ENCODE measurements at regions not wholly inside any gene's neighbourhood (a gene's known extent, or its start where the extent isn't known, plus 50 kb on each side); places are given as distances from the start of the nearest gene placed in this dataset.
"Not testable (repeated sequence)": the region's sequence is repeated elsewhere in the genome, so short reads cannot be mapped to it uniquely, and the experiment has no call there.

DNA sequence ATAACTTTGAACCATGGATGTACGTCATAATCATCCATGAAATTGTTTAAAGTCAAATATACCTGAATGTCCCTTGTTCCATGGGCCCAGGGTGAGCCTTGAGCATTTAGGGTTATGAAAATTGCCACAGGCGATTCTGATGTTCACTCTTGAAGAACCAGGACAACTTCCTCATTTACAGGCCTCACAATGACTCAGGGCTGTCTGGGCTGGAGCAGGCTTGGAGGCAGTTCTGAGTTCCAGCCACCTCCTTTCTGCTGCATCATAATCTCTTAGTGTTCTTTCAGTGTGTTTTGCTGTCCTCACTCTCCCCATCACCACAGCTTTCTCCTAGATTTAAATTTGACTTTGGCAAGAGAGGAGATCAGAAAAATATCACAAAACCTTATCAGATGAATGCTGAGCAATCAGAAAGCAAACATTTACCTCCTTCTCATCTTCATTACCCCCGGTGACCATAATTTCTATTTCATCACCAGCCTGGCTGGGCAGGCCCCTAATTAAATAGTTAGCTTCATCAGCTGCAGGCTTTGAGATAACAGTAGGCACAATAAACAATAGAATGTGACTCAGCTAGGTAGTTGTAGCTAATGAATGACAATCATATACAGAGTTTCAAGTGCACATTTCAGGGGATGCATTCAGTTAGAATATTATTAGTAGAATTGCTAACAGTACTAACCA lies 571.0 kb downstream of the SH2D4B start:
- no peak for DNase-seq (ENCODE audit: low read depth)

- no peak for DNase-seq (ENCODE audit: low read depth)
Observed at GRCh38 chr10:81109200-81109752, 571.6 kb downstream of the SH2D4B start.

DNA sequence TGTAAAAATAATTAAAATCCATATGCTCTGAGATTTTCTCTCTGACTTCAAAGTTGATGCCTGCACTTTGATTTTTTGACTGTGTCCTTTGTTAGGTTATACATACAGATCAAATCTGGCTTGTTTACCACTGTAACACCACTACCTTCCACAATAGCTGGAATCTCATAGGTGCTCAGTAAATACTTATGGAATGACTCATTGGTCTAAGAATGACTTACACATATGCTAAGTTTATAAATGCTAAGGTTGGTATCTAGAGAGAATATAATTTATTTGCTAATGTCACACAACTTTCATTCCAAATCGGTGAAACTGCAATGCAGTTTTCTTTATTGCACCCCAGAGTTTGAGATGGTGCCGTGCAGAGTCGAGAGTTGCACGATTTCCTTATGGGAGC lies 578.5 kb downstream of the SH2D4B start:
- DNase-seq (ENCODE audit: low read depth): no peak

DNA sequence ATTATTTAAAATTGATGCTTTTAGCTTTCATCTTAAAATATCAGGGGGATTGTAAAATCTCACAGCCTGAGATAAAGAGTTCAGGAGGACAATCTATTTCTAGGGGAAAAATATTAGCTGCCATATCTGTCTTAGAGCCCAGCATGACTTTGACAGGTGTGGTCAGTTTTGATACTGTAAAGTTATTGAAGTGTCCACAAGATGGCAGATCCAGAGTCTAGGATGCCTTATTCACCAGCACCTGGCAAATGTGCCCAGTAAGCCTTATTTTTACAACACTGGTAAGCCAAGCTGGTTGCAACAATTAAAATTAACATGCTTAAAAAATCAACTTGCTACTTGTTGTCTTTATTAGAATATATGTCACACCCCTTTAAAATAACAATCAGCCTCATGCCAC lies 579.3 kb downstream of the SH2D4B start:
- no peak for DNase-seq (ENCODE audit: low read depth)

DNA sequence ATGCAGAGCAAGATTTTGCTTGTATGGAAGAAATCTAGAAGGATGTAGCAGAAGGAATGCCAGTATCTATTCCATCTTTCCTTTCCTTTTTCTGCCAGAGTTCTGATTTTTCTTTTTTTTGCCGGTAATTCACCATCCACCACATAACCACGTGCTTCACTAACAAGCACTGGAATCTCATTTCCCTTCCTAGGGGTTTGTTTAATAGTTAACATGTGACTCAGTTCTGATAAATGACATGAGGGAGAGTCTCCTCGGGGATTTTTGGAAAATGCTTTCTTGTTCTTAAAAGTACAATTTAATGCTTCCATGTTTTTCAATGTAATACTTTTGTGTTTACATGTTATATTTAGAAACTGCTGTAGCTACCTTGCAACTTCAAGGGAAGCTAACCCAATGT lies 590.2 kb downstream of the SH2D4B start:
- no peak for DNase-seq (ENCODE audit: low read depth)

DNA sequence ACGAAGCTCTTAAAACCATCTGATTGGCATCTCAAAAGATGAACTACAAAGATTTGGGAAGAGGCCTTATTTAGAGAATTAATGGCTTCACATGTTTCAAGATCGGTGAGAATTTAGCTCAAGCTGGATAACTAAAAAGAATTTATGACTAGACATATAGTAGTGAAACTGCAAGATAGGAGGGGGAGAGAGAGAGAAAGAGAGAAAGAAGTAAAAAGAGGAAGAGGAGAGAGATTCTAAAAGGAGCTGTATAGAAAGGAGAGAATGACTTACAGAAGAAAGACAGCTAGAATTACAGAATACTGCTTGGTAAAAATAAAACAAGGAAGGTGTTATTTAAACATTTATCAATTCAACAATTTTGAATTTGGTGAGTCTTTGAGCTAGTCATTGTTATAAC lies 592.3 kb downstream of the SH2D4B start:
- no peak for DNase-seq (ENCODE audit: low read depth)

- DNase-seq (ENCODE audit: low read depth): no peak
Observed at GRCh38 chr10:81135851-81136250, 598.1 kb downstream of the SH2D4B start.

- DNase-seq (ENCODE audit: low read depth): no peak
Observed at GRCh38 chr10:81136261-81136660, 598.6 kb downstream of the SH2D4B start.

- no peak for DNase-seq (ENCODE audit: low read depth)
Observed at GRCh38 chr10:81145975-81146374, 608.3 kb downstream of the SH2D4B start.

GRCh38 chr10:81146436-81146835 lies 608.7 kb downstream of the SH2D4B start:
- no peak for DNase-seq (ENCODE audit: low read depth)

DNA sequence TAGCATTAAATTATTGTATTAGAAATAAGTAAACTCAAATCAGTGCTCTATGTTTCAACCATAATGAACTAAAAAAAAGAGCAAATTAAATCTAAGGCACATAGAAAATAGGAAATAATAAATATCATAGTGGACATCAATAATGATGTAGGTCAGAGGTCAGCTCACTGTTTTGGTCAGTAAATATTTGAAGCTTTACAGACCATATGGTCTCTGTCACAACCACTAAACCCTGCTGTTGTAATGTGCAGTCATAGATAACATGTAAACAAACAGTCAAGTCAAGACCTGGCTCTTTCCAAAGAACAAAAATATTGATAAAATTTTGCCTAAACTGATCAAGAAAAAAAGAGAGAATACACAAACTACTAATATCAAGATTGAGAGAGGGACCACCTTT lies 615.0 kb downstream of the SH2D4B start:
- DNase-seq (ENCODE audit: low read depth): no peak

DNA sequence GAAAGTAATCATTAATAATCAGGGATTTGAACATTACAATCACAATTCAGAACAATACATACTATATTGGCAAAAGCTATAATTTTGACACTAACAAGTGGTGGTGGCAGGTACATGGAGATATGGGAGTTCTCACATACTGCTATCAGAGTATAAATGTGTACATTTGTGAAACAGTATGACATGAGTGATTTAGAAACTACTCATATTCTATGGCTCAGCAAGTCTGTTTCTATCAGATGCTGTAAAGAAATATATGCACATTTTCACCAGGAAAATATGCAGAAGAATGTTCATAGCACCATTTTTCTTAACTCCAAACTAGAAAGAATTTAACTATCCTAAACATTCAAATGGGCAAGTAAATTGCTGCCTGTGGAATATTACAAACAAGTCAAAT lies 620.0 kb downstream of the SH2D4B start:
- DNase-seq (ENCODE audit: low read depth): no peak

DNA sequence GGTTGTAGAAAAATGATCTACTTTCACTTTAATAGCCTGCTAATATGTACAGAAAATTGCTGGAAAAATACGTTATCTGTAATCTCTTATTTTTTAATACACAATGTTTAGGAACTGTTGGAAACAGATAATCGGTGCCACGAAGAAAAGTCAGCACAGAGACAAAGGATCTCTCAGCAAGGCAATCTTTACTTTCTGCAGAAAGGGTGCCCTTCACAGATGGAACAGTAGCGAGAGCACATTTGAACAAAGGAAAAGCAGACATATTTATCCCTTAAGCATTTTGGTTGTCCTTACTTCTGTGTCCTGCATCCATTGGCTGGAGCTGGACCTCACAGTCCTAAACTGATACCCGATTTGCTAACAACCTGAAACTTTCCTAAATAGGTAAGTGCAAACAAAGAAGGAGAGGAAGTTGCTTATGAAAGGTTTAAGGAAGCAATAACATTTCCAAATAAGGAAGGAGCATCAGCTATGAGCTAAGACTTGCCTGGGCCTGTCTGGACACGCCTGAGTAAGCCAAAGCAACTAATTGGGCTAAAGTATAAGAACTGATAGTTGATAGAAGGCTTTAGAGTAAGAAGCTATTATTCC lies 640.0 kb downstream of the SH2D4B start:
- no peak for DNase-seq (ENCODE audit: low read depth)

DNA sequence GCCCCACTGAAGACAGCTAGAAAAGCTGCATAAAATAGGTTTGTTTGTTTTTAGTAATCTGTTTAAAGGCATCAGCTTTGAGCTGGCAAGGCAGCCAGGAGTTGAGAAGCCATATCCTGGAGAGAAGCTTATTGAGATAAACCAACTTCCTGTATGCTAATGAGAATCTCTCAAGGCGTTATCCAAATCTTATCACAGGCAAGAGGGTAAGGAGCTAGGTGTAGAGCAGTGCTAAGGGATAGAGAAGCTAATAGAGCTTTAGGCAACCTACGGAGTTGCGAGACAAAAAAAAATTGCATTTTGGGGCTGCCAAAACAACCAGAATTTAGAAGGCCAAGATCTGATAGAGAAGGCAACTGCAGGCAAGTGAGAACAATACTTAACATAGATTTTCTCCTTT lies 641.6 kb downstream of the SH2D4B start:
- no peak for DNase-seq (ENCODE audit: low read depth)

GRCh38 chr10:81179805-81180452 lies 642.2 kb downstream of the SH2D4B start:
- DNase-seq (ENCODE audit: low read depth): no peak

GRCh38 chr10:81182296-81182695 lies 644.6 kb downstream of the SH2D4B start:
- DNase-seq (ENCODE audit: low read depth): no peak

DNA sequence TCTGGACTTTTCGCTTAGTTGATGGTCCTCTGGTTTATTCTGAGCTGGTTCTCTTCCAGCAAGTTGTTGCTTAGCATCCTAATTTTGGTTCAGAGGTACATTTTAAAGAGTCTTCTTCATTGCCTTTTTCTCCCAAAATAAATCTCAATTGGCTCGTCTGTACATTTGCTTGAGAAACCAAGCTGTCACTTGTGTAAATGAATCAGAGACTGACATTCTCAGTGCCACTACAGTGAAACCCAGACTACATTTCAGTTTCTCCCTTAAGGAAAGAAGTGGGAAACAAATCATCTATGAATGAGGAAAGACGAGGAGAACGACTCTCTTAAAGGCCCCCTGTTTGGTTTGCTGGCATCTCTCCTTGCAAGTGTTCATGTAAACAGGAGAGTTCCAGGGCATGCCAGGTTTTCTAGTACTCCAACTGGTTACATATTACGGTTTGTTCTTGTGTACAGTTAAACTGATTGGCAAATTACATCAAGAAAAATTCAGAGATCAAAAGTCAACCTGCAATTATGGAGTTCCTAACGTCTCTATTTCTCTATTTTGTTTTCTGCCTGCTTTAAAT lies 654.6 kb downstream of the SH2D4B start:
- no peak for DNase-seq (ENCODE audit: low read depth)

DNA sequence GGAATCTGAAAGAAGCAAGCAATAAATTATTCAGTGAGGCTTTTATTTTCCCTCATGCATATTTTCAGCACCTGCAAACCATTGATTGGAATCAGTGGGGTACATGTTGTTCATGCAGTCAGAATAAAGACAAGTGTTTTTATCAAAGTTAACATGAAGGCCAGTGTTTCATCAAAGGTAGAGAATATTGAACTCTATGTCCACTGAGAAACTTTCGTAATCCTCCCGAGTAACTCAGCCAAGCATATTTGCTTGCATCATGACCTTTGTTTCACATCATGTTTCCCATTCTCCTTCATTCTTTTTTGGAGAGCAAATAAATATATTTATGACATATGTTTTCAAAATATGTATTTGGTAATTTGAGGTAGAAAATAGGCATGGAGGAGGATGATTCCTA lies 663.1 kb downstream of the SH2D4B start:
- DNase-seq (ENCODE audit: low read depth): no peak

GRCh38 chr10:81207359-81207758 lies 667.6 kb upstream of the NRG3 start:
- not testable (repeated sequence) for DNase-seq (ENCODE audit: low read depth)

- DNase-seq (ENCODE audit: low read depth): no peak
Observed at GRCh38 chr10:81213370-81213769, 661.6 kb upstream of the NRG3 start.

GRCh38 chr10:81215498-81215897 lies 659.5 kb upstream of the NRG3 start:
- no peak for DNase-seq (ENCODE audit: low read depth)

DNA sequence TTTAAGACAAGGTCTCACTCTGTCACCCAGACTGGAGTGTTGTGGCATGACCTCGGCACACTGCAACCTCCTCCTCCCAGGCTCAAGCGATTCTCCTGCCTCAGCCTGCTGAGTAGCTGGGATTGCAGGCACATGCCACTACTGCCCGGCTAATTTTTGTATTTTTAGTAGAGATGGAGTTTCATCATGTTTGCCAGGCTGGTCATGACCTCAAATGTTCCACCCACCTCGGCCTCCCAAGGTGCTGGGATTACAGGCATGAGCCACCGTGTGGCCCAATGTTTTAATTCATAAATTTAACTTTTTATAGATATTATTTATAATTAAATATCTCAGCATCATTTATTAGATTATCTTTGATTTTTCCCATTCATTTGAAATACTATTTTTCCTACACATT lies 658.0 kb upstream of the NRG3 start:
- no peak for DNase-seq (ENCODE audit: low read depth)

- no peak for DNase-seq (ENCODE audit: low read depth)
Observed at GRCh38 chr10:81218307-81218706, 656.7 kb upstream of the NRG3 start.

All from LHCN-M2 (cell line).